Tibial artery (tissue), 4 donors: ENCODE measurements at regions not wholly inside any gene's neighbourhood (a gene's known extent, or its start where the extent isn't known, plus 50 kb on each side); places are given as distances from the start of the nearest gene placed in this dataset.
"Not testable (repeated sequence)": the region's sequence is repeated elsewhere in the genome, so short reads cannot be mapped to it uniquely, and the experiment has no call there.

Source experiments
- DNase-seq, 2 donors: peaks; one replicate each; pipeline ENCODE4 v3.0.0-alpha.2; 2019
- H3K27ac ChIP-seq, 2 donors: fragments of 200-600 bp; sonication (generic) in 1 of 2; 1 replicate in 1 of 2; 2 replicates in 1 of 2; pipeline ENCODE4 v1.5.1; 2018 to 2019; ENCODE audit warnings: mild to moderate bottlenecking in 1 of 2
- H3K27me3 ChIP-seq, 2 donors: fragments of 200-600 bp; sonication (generic) in 1 of 2; one replicate each; pipeline versions ENCODE4 v1.5.1 to v1.6.0; 2016 to 2019
- H3K36me3 ChIP-seq, 3 donors: fragments of 200-600 bp; sonication (generic) in 2 of 3; one replicate each; pipeline ENCODE4 v1.5.1; 2016 to 2019; ENCODE audit warnings: mild to moderate bottlenecking in 2 of 3
- H3K4me1 ChIP-seq, 4 donors: fragments of 200-600 bp; sonication (generic) in 2 of 4; 1 replicate in 3 of 4; 2 replicates in 1 of 4; pipeline ENCODE4 v1.5.1; 2016 to 2019
- H3K4me3 ChIP-seq, 2 donors: fragments of 200-600 bp; sonication (generic) in 1 of 2; 1 replicate in 1 of 2; 2 replicates in 1 of 2; pipeline ENCODE4 v1.5.1; 2018 to 2019; ENCODE audit warnings: mild to moderate bottlenecking in 2 of 2
- H3K9me3 ChIP-seq, 3 donors: fragments of 200-600 bp; sonication (generic) in 1 of 3; one replicate each; pipeline ENCODE4 v1.5.1; 2016 to 2019
- intact Hi-C: fragments of 100-400 bp; cut with DNase I; formaldehyde crosslinking; loops from one replicate; pipeline ENCODE4 v1.15.0; 2023; ENCODE audit warnings: low total_unique reads
- TF ChIP-seq, protein P1 (sequence below), 2 experiments: fragments of 200-600 bp in 1 of 2; fragments of 450-650 bp in 1 of 2; IDR thresholded peaks; one replicate each; pipeline ENCODE4 v1.5.1; 2017 to 2019; ENCODE audit warnings: antibody characterized with exemption in 2 of 2, mild to moderate bottlenecking in 1 of 2, moderate library complexity in 1 of 2

DNA sequence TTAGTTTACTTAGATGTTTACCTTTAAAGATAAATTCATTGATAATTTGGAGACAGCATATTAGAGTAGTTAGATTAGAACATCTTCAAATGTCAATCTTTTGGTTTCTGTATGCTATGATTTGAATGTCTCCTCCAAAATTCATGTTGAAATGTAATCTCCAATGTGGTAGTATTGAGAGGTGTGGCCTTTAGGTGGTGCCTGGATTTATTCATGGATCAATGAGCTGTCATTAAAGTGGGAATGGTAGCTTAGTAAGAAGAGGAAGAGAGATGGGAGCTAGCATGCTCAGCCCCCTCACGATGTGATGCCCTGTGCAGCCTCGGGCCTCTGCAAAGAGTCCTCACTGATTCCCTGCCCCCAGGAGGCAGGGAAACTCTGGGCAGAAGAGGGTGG is 133.6 kb upstream of the TUT7 start:
- Histone ChIP-seq H3K27ac (no peak overlapping the region), H3K27me3 (no peaks in the 10 kb centered on the region), H3K36me3 (no peaks in the 10 kb centered on the region), H3K4me3 (no peak overlapping the region), H3K4me1 (no peaks in the 10 kb centered on the region), H3K9me3 (no peaks in the 10 kb centered on the region)
- TF ChIP-seq, protein P1, sequence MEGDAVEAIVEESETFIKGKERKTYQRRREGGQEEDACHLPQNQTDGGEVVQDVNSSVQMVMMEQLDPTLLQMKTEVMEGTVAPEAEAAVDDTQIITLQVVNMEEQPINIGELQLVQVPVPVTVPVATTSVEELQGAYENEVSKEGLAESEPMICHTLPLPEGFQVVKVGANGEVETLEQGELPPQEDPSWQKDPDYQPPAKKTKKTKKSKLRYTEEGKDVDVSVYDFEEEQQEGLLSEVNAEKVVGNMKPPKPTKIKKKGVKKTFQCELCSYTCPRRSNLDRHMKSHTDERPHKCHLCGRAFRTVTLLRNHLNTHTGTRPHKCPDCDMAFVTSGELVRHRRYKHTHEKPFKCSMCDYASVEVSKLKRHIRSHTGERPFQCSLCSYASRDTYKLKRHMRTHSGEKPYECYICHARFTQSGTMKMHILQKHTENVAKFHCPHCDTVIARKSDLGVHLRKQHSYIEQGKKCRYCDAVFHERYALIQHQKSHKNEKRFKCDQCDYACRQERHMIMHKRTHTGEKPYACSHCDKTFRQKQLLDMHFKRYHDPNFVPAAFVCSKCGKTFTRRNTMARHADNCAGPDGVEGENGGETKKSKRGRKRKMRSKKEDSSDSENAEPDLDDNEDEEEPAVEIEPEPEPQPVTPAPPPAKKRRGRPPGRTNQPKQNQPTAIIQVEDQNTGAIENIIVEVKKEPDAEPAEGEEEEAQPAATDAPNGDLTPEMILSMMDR (IDR thresholded peaks at IDR 0.05) = no peak
- no peak for DNase-seq
- intact Hi-C loops = no loop called here

GRCh38 chr9:86486891-86487837 is 133.0 kb upstream of the TUT7 start:
- H3K27me3 ChIP-seq = no peaks in the 10 kb centered on the region
- intact Hi-C loops = no loop called here
- H3K27ac ChIP-seq = no peak overlapping the region
- H3K4me3 ChIP-seq = no peak overlapping the region
- TF ChIP-seq, protein P1 (IDR thresholded peaks at IDR 0.05) = peak; percentile 48 to 70
- H3K36me3 ChIP-seq = no peaks in the 10 kb centered on the region
- H3K9me3 ChIP-seq = no peaks in the 10 kb centered on the region
- no peak for DNase-seq
- H3K4me1 ChIP-seq = no peaks in the 10 kb centered on the region

DNA sequence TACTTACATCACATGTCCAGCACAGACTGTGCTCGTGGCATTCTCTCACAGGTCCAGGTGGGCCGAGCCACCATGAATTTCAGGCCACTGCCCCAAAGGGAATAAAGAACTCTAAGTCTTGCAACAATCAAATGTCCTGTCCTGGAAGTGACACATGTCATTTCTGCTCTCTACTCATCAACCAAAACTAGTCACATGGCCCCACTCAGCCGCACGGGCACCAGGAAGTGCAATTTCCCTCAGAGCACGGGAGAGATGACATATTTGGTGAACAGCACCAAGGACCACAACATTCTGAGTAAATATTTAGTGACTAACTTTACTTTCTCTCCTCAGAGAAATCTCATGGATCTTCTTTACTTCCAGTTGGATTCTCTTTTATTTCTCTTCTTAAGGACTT is 131.1 kb upstream of the TUT7 start:
- Histone ChIP-seq H3K36me3 (no peaks in the 10 kb centered on the region), H3K27ac (no peak overlapping the region), H3K27me3 (no peaks in the 10 kb centered on the region), H3K4me3 (no peak overlapping the region), H3K4me1 (no peaks in the 10 kb centered on the region), H3K9me3 (no peaks in the 10 kb centered on the region)
- intact Hi-C loops = loop anchor here (2.0 kb wide), 1 partner anchor 839 kb away; no protein-coding TSS in a partner anchor
- TF ChIP-seq, protein P1 (IDR thresholded peaks at IDR 0.05) = no peak
- DNase-seq = no peak

GRCh38 chr9:86483496-86483895 is 129.3 kb upstream of the TUT7 start:
- Histone ChIP-seq H3K4me1 (no peaks in the 10 kb centered on the region), H3K9me3 (no peaks in the 10 kb centered on the region), H3K27me3 (no peaks in the 10 kb centered on the region), H3K27ac (no peak overlapping the region), H3K4me3 (no peak overlapping the region), H3K36me3 (no peaks in the 10 kb centered on the region)
- DNase-seq = no peak
- TF ChIP-seq, protein P1 (IDR thresholded peaks at IDR 0.05) = no peak
- intact Hi-C loops = no loop called here

DNA sequence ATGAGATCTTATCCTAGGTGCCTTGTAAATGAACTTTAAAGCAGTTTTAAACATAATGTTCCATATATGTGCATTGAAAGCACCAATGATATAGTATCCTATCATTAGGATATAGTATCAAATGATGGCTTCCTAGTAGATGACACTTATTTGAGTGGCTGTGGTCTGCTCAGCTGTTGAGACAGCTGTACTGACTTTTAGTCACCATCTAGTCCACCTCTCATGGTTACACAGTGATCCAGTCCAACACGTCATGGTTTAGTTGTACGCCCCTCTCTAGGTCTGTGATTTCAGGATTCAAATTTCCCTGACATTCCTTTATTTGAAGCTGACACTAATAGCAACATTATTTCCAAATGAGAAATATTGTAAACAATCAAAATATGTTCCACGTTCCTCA is 127.3 kb upstream of the TUT7 start:
- no peaks in the 10 kb centered on the region for H3K27me3 ChIP-seq
- H3K9me3 ChIP-seq = no peaks in the 10 kb centered on the region
- H3K4me1 ChIP-seq = no peaks in the 10 kb centered on the region
- intact Hi-C loops = no loop called here
- no peak for DNase-seq
- no peak overlapping the region for H3K4me3 ChIP-seq
- TF ChIP-seq, protein P1 (IDR thresholded peaks at IDR 0.05) = no peak
- no peak overlapping the region for H3K27ac ChIP-seq
- H3K36me3 ChIP-seq = no peaks in the 10 kb centered on the region

GRCh38 chr9:86475255-86475654 is 121.0 kb upstream of the TUT7 start:
- H3K4me3 ChIP-seq, H3K27me3 ChIP-seq, DNase-seq, H3K4me1 ChIP-seq, H3K9me3 ChIP-seq, intact Hi-C loops, H3K27ac ChIP-seq, H3K36me3 ChIP-seq: not testable (repeated sequence)
